Renal cortex interstitium (tissue), 11 donors: ENCODE measurements at regions not wholly inside any gene's neighbourhood (a gene's known extent, or its start where the extent isn't known, plus 50 kb on each side); places are given as distances from the start of the nearest gene placed in this dataset.

Experiments
- DNase-seq, 11 donors: peaks; one replicate each; pipeline ENCODE4 v3.0.0-alpha.2; 2013; ENCODE audit warnings: low read depth in 9 of 11, low spot score in 4 of 11; ENCODE audit errors: extremely low read depth in 1 of 11

DNA sequence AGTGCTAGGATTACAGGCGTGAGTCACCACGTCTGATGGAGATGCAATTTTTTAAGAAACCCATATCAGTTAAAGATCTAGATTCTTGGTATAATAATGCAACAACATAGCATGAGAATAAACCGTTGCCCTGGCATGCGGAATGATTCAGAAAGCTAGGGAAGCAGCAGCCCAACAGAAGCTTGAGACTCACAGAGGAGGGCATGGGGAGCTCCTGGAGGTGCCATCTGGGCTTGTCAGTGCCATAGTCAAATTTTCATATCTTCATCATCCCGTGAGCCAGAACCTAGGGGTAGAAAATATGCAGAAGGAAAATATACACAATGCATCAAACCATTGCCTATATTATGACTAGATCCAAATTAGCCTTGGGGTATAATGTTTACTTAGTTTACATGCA lies 118.7 kb upstream of the ADAMTS16 start:
- DNase-seq = no peak

GRCh38 chr5:5025098-5025773 lies 114.9 kb upstream of the ADAMTS16 start:
- no peak for DNase-seq

GRCh38 chr5:5025774-5026408 lies 114.2 kb upstream of the ADAMTS16 start:
- DNase-seq = no peak

GRCh38 chr5:5026409-5026785 lies 113.7 kb upstream of the ADAMTS16 start:
- no peak for DNase-seq

DNA sequence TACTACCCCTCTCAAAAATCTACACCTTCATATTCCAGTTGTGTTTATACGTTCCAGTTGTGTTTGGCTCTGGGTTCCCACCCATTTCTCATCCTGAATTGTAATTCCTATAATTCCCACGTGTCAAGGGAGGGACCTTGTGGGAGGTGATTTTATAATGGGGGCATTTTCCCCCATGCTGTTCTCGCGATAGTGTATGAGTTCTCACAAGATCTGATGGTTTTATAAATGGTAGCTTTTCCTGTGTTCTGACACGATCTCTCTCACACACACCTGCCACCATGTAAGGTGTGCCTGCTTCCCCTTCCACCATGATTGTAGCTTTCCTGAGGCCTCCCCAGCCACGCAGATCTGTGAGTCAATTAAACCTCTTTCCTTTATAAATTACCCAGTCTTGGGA lies 108.5 kb upstream of the ADAMTS16 start:
- DNase-seq = no peak

DNA sequence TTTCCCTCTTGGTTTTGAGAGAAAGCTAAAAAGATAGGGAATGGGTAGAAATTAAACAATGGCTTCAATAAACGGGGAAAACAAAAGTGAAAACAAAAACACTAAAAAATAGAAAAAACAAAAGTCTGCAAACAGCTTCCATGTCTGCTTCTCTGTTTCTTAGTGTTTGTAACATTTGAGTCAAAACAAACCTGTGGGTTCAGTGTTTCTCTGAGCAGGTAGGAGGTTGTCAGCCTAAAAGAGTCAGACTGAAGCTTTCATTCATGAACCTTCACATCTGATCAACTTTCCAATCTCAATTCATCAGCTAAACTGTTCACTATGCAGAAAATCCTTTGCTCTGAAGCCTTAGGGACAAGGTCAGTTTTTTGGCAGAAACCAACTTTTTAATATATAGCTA lies 102.5 kb upstream of the ADAMTS16 start:
- no peak for DNase-seq

GRCh38 chr5:5039918-5040317 lies 100.2 kb upstream of the ADAMTS16 start:
- DNase-seq = no peak

DNA sequence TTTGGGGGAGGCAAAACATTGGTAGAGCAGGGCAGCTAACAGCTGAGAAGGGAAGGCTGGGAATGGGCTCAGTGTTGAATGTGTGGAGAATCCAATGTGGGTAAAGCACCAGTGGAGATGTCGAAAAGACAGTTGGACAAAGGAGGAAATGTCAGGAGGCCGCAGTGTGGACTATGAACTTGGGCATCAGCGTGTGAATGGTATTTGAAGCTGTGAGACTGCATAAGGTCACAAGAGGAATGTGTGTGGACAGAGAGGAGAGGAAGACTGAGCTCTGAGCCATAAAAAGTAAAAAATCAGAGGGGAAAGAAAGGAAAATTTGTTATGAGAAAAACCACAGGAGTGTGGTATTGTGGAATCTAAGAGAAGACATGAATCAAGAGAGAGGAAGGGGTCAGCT lies 99.4 kb upstream of the ADAMTS16 start:
- no peak for DNase-seq

DNA sequence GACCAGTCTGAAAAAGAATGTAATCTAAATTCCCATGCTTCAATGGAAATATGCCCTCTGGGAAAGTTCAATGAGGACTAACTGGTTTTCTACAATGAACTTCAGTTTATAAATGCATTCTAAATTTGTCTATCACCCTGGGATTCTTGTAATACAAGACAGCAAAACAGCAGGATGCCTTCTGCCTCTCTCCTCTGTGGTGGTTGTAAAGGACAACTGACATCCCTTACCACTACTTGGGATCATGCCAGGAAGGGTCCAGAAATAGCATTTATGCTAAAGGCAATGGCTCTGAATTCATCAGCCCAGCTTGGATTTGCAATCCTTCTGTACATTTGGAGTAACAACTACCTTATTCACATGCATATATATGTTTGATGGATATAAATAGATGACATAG lies 97.3 kb upstream of the ADAMTS16 start:
- DNase-seq = no peak

DNA sequence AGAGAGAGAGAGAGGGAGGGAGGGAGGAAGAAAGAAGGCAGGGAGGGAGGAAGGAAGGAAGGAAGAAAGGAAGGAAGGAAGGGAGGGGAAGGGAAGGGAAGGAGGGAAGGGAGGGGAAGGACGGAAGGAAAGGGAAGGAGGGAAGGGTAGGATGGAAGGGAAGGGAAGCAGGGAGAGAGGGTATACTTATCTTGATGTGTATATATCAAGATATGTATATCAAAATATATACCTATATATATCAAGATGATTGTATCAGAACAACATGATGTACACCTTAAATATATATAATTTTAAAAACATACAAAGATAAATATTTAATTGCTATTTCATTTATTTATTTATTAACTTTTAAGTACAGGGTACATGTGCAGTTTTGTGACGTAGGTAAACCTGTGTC lies 96.8 kb upstream of the ADAMTS16 start:
- DNase-seq = no peak

GRCh38 chr5:5044247-5044840 lies 95.8 kb upstream of the ADAMTS16 start:
- no peak for DNase-seq

DNA sequence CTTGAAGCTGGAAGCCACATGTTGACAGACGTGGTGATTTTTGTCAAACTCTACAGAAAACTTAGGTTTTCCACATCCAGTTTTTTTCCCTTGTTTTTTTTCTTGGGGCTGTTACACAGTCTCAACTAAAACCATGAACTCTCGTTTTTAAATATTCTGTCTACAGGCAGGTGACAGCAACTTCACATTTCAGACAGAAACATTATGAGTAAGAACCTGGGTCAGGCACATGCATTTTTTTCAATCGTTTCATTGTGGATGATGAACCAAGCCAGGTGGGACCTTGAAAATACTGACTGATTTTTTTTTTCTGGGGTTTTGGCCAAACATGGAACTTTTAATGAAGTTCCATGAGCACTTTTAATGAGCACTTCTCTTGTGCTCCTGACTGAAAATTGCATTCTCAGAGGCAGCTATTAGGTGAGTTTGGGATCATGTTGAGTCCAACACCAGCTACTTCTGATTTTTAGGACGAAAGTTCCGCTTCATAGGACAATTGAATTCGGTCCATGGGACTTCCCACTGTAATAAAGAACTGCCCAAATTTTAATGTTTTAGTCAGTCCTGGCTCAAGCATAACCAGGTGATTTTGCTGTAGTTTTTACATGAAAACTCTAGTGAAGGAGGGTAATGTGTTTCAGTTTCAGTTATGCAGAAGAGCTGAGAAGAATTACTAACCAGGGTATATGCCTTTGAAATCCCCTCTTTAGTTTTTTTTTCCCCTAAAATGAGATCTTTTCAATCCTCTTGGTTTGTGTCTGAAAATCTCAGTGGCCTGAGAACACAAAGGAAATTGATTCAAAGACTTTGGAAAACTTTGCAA lies 93.2 kb upstream of the ADAMTS16 start:
- DNase-seq = no peak

DNA sequence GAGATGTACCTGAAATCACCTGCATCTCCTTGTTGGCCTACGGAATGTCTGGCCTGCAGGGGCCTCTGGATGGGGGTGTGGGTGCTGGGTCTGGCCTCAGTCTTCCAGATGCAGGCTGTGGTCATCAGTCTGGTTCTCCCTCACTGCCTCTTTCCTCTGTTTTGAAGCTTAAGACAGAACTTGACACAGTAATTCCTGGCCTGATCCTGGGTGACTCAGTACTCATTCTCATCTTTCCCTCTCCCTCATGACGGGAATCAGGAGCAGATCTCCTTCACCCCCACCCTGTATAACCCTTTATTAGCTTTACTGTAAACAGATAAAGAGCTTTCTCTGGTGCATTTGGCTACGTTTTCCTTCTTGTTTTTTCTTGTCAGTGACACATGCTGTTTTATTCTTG lies 89.3 kb upstream of the ADAMTS16 start:
- DNase-seq = no peak

DNA sequence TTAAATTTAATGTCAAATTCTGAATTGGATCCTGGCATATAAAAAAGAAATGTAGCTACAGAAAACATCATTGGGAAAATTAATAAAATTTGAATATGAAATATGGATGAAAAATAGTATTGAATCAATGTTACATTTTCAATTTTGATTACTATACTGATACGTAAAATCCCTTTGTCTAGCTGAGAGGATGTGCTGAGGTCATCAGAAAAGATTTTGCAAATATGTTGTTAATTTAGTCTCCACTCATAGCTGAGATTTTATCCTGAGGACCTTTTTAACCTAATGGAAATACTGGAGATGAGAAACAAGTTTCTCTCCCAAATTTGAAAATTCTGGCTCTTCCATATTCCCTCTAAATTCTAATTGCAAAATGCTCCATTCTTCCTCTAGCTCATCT lies 84.4 kb upstream of the ADAMTS16 start:
- DNase-seq = no peak

DNA sequence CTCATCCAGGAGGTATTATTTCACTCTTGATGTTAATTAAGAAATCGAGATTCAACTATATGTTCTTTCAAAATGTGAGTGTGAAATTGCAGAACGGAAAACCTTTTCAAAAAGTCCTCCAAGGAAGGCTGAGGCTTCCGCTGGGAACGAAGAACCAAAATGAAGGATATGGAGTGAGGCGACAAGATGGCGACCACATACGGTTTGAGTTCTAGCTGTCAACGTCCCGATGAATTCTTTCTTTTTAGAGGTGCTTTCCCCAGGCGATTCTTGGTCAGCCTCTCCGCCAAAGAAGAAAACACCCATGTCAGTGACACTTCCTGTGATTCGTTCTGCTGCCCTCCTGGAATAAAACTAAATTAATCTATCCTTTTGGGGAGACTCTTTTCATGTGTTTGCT lies 78.3 kb upstream of the ADAMTS16 start:
- no peak for DNase-seq

DNA sequence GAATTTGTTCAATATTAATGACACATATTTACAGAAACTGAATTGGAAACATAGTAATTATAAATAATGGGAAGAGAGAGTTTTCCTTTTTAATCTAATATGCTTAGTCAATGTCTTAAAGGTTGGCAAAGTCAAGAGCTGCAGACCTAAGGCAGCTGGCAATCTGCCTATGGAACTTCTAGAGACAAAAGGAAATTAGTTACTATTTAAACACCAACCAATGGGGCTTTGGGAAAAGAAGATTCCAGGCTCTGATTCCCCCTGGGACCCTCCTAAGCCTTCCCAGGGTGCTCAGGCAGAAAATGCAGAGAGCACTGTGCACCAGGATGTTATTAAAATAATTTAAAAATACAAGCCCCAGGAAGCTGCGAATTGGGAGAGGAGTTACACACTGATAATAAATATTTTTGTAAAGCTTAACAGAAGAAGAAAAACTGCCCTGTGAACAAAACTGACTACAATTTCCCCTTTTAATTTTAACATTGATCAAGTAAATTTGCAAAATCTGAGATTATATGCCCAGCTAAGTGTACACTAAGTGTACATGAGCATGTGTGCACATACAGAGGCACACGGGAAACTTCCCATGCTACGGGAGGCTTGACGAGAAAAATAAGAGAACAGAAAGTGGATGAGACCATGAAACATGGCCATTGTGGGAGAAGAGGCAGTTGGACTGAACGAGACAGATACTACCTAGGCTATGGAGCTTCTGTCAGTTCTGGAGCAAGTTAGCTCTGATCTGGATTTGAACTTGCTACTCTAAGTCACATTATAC lies 77.4 kb upstream of the ADAMTS16 start:
- no peak for DNase-seq

- DNase-seq = peak in 1 of 11 donors; percentile 69
Observed at GRCh38 chr5:5063533-5063953, 76.6 kb upstream of the ADAMTS16 start.

GRCh38 chr5:5065472-5065871 lies 74.7 kb upstream of the ADAMTS16 start:
- no peak for DNase-seq
